LHCN-M2 (cell line): ENCODE measurements at regions not wholly inside any gene's neighbourhood (a gene's known extent, or its start where the extent isn't known, plus 50 kb on each side); places are given as distances from the start of the nearest gene placed in this dataset.

ENCODE experiments used
- DNase-seq: peaks from one replicate; pipeline ENCODE4 v3.0.0-alpha.2; 2012; ENCODE audit warnings: low read depth

DNA sequence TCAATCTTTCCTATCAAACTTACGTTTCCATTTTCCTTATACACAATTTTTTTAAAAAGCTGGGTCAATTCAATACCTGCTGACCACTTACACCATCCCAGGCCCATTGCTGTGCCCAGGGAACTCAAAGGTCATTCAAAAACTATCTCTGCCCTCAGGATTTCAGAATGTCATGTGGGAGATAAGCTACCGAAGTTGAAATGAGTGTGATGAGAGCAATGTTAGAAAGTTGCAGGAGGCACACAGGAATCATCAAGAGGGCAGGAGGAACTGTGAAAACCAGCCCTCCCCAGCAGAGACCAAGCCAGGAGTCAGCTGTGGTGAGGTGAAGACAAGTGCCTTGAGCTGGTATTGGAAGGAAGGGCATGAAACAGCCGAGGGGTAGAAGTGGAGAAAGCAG is 195.9 kb downstream of the HS3ST3A1 start:
- DNase-seq = no peak

DNA sequence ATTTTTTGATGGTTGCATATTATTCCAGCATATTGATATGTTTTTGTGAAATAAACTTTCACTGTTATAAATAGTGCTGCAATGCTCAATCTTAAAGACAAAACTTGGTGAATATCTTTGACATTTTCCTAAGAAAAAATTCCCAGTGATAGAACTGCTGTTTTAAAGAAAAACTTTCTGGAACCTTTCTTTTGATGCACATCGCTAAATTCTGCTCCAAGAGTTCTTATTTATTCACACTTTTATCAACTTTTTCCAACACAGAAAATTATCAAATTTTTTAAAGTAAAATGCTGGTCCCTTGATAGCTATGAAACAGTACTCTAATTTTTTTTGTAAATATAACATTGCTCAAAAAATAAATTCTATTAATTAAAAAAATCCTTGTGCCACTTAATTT is 196.6 kb downstream of the HS3ST3A1 start:
- DNase-seq = no peak

DNA sequence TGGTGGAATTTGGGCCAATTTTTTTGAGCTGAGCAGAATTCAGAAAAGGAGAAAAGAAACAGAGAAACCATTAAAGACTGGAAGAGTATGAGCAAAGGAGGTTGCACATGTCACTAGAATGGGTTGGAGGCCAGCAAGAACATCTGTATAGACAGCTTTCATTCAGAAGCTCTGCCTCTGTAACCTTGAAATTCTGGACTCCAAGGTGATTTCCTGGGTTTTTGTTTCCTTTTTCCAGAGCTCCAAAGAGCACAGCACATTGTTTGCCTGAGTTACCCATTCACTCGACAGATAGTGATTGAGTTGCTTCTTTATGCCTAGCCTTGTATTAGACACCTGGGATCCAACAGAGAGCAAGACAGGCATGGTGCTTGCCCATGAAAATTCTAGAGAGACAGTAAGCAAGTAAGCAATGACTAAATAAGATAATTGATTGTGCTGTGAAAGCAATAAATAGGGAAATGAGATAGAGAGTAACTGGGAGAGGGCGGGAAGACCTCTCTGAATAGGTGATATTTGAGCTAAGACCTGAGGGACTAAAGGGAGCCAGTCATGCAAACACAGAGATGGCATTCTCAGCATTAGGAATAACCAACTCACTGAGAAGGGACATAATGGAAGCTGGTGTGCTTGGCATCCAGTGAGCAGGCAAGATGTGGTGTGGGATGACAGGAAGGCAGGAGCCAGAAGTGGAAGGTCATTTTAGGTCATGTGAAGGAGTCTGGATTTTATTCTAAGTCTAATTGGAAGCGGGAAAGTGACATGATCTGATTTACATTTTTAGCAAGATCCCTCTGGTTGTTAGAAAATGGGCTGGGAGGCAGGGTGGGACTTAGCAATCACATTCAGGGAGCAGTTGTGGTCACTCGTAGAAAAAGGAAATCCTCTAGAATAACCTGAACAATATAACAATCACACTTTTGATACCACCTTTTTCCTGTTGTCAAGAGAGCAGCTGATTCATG is 197.5 kb downstream of the HS3ST3A1 start:
- DNase-seq = no peak

DNA sequence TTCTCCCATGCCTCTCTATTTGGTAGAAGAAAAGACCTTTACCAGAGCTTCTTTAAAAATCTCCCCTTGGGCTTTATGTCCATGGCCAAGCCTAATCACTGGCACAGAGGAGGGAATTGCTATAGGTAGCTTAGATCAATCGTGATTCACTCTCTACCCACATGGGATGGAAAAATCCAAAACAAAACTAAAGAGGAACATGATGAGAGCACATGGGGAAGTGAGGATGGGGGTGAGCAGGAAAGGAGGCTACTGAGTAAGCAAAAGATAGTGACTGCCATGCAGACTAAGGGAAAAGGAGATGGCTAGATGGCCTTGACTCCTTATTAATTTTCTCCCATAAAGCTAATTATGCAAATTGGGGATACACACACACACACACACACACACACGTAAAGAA is 201.2 kb downstream of the HS3ST3A1 start:
- DNase-seq = no peak

- no peak for DNase-seq
Observed at GRCh38 chr17:13398853-13399252, 202.9 kb downstream of the HS3ST3A1 start.

- no peak for DNase-seq
Observed at GRCh38 chr17:13398091-13398490, 203.6 kb downstream of the HS3ST3A1 start.

- DNase-seq = no peak
Observed at GRCh38 chr17:13395862-13396261, 205.9 kb downstream of the HS3ST3A1 start.

GRCh38 chr17:13395346-13395745 is 206.4 kb downstream of the HS3ST3A1 start:
- no peak for DNase-seq

GRCh38 chr17:13393841-13394710 is 207.7 kb downstream of the HS3ST3A1 start:
- peak; percentile 79 for DNase-seq

- no peak for DNase-seq
Observed at GRCh38 chr17:13387952-13388351, 213.8 kb downstream of the HS3ST3A1 start.

DNA sequence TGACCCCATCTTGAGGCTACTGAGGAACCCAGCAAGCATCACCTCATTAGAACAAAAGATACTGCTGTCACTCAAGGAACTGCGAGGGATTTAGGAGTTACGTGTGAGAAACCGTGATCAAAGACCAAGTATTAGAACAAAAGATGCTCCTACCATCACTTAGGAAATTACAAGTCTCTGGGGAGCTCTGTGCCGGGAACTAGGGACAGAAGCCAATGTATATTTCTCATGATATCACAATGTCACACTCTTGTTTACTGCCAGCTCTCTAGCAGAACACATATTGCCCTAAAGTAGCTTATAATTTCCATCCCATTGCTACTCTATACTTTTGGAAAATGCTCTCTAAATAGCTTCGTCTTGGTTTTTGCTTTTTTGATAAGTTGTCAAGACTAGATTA is 214.5 kb downstream of the HS3ST3A1 start:
- no peak for DNase-seq

DNA sequence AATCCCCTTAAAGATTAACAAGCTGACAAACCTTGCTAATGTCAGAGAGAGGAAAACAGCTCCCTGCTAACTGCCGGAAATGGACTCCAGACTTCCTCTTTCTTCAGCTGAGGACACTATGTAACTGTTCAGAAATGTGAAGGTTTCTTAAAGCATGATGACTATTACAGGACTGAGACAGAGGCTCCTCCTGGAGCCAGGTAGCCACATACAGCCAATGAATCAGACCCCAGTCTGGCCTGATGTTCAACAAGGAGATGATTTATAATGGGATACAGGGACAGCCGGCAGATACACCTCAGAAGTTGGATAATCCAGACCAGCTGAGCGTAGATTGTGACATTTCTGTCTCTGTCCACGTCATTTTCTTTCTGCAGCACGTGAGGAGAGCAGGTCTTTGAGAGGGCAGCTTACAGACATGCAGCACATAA is 216.2 kb downstream of the HS3ST3A1 start:
- no peak for DNase-seq

DNA sequence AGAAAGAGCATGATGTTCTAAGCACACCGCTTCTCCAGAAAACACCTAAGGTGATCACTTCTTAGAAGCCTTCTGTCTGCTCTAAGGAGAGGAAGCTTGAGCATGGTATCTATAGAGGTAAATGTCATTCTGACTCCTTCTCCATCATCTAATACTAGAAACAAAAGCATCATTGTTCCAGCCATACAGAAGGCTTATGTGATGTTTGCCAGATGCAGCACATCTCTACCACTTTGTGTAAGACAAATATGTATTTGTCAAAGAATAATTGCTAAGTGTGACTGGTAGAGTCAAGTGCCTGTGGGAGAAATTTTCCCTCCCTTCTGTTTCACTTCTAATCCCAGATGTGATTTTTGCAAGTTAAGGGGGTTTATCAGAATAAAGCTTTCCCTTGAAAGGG is 217.1 kb downstream of the HS3ST3A1 start:
- no peak for DNase-seq

DNA sequence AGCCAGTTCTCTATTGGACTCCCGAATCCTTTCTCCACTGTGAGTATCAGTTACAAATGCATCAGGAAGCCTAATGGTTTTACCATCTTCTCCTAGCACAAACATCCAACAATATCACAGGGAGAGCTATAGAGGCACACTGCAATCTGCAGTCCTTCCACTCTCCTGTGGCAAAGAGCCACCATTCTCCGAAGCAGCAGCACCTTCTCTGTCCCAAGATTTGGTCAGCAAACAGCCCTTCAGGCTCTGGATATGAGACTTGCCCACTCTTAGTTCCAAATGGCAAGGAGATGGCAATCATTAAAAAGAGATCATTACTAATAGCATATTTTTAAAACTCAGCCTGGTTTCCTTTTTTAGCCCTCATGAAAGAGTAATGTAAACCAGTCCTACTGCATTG is 223.4 kb downstream of the HS3ST3A1 start:
- DNase-seq = no peak

DNA sequence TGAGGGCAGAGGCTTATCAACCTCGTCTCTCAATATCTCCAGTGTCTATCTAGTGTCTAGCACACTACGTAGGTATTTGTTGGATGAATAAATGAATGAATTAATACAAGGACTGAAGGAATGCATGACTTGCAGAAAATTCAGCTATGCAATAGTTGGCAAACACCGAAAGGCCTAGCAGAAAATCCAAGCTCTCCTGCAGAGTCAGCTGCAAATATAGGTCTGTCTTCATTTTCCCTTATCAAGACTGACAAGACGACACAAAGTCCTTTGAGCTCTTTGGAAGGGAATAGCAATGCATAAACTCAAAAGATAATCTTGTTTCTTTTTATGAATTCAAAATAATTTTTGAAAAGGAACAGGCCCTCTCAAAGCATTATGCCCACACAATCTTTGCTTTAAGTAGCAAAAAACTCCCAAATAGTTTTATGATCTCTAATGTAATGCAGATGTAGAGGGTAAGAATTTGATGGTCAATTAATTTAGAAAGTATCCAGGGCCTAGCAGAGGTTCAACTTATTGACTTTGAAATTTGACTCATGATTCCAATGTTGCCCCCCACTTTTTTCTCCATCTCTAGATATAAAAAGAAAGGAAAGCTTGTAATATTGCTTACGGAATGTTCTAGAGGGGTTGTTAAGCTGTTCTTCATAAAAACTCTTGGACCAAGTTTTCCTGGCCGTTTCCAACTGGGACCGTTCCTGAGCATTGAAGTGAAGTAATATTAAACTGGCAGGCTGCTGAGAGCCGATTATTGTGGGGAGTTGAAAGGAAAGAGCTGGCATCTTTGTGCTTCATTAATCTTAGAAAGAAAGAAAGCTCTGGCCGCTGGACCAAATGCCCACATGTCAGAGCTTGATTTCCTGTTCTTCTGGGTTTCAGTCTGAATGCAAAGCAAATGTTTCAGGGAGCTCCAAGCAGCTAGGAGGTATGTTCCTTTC is 227.3 kb downstream of the HS3ST3A1 start:
- DNase-seq = no peak

GRCh38 chr17:13372432-13372831 is 229.3 kb downstream of the HS3ST3A1 start:
- DNase-seq = no peak

DNA sequence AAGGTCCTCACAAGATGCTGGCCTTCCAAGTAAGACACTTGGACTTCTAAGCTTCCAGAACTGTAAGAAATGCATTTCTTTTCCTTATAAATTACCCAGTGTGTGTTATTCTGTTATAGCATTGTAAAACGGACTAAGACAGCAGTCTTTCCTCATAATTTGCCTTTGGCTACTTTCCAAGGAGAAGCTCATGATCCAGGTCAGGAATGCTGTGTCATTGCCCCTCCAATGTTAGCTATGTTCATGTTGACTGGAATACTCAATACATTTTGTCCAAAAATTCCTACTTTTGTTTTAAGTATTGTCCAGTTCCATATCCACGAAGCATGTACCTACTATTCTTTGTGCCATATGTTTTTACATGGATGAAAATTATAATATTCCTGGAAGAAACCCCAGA is 234.6 kb downstream of the HS3ST3A1 start:
- DNase-seq = peak; percentile 12

- peak; percentile 35 for DNase-seq
Observed at GRCh38 chr17:13365331-13365730, 236.4 kb downstream of the HS3ST3A1 start.

DNA sequence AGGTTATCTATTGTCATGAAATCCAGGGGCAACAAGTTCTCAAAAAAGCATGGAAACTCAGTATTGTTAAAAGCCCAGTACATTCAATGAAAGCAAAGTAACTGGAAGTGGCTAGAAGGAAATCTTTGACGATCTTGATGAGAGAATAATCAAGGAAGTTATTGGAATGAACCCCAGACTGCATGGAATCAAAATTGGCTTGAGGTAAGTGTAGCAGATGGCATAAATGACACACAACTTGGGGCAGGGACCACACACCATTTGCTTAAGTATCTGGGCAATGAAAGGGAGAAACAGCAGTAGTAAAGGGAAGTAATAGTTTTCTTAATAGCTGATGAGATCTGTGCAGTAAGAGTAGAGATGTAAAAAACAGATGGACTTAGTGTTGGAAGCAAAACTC is 238.0 kb downstream of the HS3ST3A1 start:
- DNase-seq = no peak

- DNase-seq = peak; percentile 90
Observed at GRCh38 chr17:13362341-13363122, 239.2 kb downstream of the HS3ST3A1 start.
